HL-60 (cell line): ENCODE measurements at regions not wholly inside any gene's neighbourhood (a gene's known extent, or its start where the extent isn't known, plus 50 kb on each side); places are given as distances from the start of the nearest gene placed in this dataset.

Experiments used
- GABPA ChIP-seq: IDR thresholded peaks from 2 replicates; pipeline ENCODE4 v1.6.1; 2012; ENCODE audit warnings: low read depth
- POLR2AphosphoS5 ChIP-seq: IDR thresholded peaks from 2 replicates; pipeline ENCODE4 v1.6.1; 2012; ENCODE audit warnings: low read depth
- SPI1 ChIP-seq: IDR thresholded peaks from 2 replicates; pipeline ENCODE4 v1.6.1; 2012; ENCODE audit warnings: low read depth, mild to moderate bottlenecking, borderline replicate concordance
- TF ChIP-seq, protein P1 (sequence below): IDR thresholded peaks from one replicate; pipeline ENCODE4 v1.5.1; 2011; ENCODE audit warnings: low read length, control low read depth, inconsistent platforms; ENCODE audit not compliant: insufficient read depth

DNA sequence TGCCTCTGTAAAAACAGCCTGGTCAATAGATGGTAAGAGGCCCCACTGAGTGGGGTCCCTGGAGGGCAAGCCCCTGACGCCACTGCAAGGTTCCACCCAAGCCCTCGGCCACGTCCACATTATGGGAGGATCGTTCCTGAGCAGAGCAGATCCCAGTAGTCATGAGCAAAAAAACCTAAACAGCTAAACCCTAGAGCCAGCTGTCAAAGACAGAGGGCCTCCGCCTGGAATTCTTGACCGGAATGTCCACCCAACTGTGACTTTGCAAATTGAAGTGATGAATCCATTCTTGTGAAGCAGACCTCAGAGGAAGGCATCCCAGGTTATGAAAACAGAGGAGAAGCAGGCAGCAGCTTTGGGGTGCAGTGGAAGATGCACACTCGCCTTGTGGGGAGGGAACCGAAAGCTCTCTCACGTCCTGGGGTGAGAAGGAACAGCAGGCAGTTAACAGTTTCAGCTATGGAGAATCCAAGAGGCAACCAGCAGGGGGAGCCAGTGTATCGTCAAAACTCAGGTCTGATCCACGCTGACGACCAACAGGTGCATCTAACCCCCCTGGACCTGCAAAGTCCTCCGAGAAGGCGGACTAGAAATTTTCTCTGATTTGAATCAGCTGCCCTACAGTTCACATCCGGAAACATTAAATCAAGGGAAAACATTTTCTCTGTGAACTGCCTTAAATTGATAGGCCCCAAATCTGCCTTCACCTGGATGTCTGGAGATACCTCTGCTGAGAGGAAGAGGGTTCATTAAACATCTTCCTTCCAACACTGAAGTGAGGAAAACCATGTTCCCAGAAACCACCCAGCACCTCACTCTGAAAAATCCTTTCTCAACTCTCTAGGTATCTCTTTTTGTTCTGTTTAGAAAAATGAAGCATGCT lies 139.1 kb upstream of the PFKP start:
- TF ChIP-seq, protein P1, sequence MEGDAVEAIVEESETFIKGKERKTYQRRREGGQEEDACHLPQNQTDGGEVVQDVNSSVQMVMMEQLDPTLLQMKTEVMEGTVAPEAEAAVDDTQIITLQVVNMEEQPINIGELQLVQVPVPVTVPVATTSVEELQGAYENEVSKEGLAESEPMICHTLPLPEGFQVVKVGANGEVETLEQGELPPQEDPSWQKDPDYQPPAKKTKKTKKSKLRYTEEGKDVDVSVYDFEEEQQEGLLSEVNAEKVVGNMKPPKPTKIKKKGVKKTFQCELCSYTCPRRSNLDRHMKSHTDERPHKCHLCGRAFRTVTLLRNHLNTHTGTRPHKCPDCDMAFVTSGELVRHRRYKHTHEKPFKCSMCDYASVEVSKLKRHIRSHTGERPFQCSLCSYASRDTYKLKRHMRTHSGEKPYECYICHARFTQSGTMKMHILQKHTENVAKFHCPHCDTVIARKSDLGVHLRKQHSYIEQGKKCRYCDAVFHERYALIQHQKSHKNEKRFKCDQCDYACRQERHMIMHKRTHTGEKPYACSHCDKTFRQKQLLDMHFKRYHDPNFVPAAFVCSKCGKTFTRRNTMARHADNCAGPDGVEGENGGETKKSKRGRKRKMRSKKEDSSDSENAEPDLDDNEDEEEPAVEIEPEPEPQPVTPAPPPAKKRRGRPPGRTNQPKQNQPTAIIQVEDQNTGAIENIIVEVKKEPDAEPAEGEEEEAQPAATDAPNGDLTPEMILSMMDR = peak; percentile 40
- no peak for TF ChIP-seq GABPA
- TF ChIP-seq SPI1 = no peak
- no peak for TF ChIP-seq POLR2AphosphoS5
